Calu3 (cell line): ENCODE measurements at regions not wholly inside any gene's neighbourhood (a gene's known extent, or its start where the extent isn't known, plus 50 kb on each side); places are given as distances from the start of the nearest gene placed in this dataset.
"Not testable (repeated sequence)": the region's sequence is repeated elsewhere in the genome, so short reads cannot be mapped to it uniquely, and the experiment has no call there.

Experiments
- BruUV-seq: library from RNA; stranded (reverse); fragments of 400-500 nt; replicated peaks from 2 replicates; lab custom pipeline; 2021; lab: Mats Ljungman, UMichigan
- CTCF ChIA-PET: fragments of 300-600 bp; sonication (Branson Sonifier 250); formaldehyde crosslinking; loops from one replicate; lab custom pipeline; 2022; ENCODE audit warnings: antibody characterized with exemption; lab: Charles Lee
- DNase-seq: peaks from one replicate; pipeline ENCODE4 v3.0.0; 2022
- H3K27ac Mint-ChIP-seq: one replicate; pipeline ENCODE4 v1.8.0; 2022; ENCODE audit warnings: mixed read lengths; ENCODE audit not compliant: unreplicated experiment
- H3K27me3 Mint-ChIP-seq: one replicate; pipeline ENCODE4 v1.8.0; 2022; ENCODE audit warnings: mixed read lengths; ENCODE audit not compliant: unreplicated experiment
- H3K36me3 Mint-ChIP-seq: one replicate; pipeline ENCODE4 v1.8.0; 2022; ENCODE audit warnings: mild to moderate bottlenecking, moderate library complexity, mixed read lengths; ENCODE audit not compliant: insufficient read depth, unreplicated experiment
- H3K4me1 Mint-ChIP-seq: one replicate; pipeline ENCODE4 v1.8.0; 2022; ENCODE audit warnings: mild to moderate bottlenecking, low read depth, mixed read lengths; ENCODE audit not compliant: unreplicated experiment
- H3K4me3 Mint-ChIP-seq: one replicate; pipeline ENCODE4 v1.8.0; 2022; ENCODE audit warnings: mild to moderate bottlenecking, low read depth, moderate library complexity, mixed read lengths; ENCODE audit not compliant: unreplicated experiment
- H3K9me3 Mint-ChIP-seq: one replicate; pipeline ENCODE4 v1.8.0; 2022; ENCODE audit warnings: low read depth, mixed read lengths; ENCODE audit not compliant: unreplicated experiment
- CTCF ChIP-seq: fragments of 200-600 bp; IDR thresholded peaks from one replicate; pipeline ENCODE4 v1.8.0; 2022; ENCODE audit warnings: antibody characterized with exemption; ENCODE audit not compliant: unreplicated experiment
- intact Hi-C: fragments of 100-400 bp; cut with micrococcal nuclease; formaldehyde crosslinking; loops from one replicate; pipeline ENCODE4 v1.10.0; 2022; ENCODE audit not compliant: unreplicated experiment

- no TSS peak for BruUV-seq
- TF ChIP-seq CTCF: no peak
- H3K27ac Mint-ChIP-seq: no peak overlapping the region
- no peak overlapping the region for H3K4me3 Mint-ChIP-seq
- H3K4me1 Mint-ChIP-seq: no peaks in the 10 kb centered on the region
- DNase-seq: no peak
- CTCF ChIA-PET: no interaction called here
- no peaks in the 10 kb centered on the region for H3K27me3 Mint-ChIP-seq
- intact Hi-C loops: no loop called here
- H3K9me3 Mint-ChIP-seq: peaks cover 12% of the 10 kb centered on the region
- H3K36me3 Mint-ChIP-seq: no peaks in the 10 kb centered on the region
Observed at GRCh38 chr14:85003805-85004204, 526.1 kb upstream of the FLRT2 start.

GRCh38 chr14:85009506-85009905, 520.4 kb upstream of the FLRT2 start:
- no peak for TF ChIP-seq CTCF
- DNase-seq: no peak
- Mint-ChIP-seq H3K27ac (no peak overlapping the region), H3K36me3 (no peaks in the 10 kb centered on the region), H3K9me3 (peaks cover 2% of the 10 kb centered on the region), H3K27me3 (no peaks in the 10 kb centered on the region), H3K4me1 (no peaks in the 10 kb centered on the region), H3K4me3 (no peak overlapping the region)
- intact Hi-C loops: no loop called here
- CTCF ChIA-PET: no interaction called here
- no TSS peak for BruUV-seq

DNA sequence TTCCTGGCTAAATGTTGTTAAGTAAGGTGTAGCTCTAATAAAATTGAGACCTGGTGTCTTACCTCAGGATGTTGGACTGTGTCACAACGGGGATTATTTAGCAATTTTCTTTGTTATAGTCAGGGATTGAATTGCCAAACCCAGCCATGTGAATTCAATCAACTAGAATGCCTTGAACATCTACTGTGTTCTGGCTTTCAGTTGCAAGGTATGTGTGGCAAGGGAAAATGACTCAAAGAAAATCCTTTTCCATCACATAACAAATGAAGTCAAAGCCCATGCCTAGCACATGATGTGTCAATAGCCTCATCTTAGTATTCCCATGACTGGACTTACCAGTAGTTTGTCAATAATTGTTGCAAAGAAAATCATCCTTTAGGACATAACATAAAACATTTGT, 519.8 kb upstream of the FLRT2 start:
- no peaks in the 10 kb centered on the region for H3K4me1 Mint-ChIP-seq
- TF ChIP-seq CTCF: no peak
- DNase-seq: no peak
- peaks cover 2% of the 10 kb centered on the region for H3K9me3 Mint-ChIP-seq
- no peaks in the 10 kb centered on the region for H3K27me3 Mint-ChIP-seq
- no peak overlapping the region for H3K27ac Mint-ChIP-seq
- CTCF ChIA-PET: no interaction called here
- no peaks in the 10 kb centered on the region for H3K36me3 Mint-ChIP-seq
- BruUV-seq: no TSS peak
- intact Hi-C loops: no loop called here
- H3K4me3 Mint-ChIP-seq: no peak overlapping the region

- Mint-ChIP-seq H3K27ac (no peak overlapping the region), H3K4me3 (no peak overlapping the region), H3K36me3 (no peaks in the 10 kb centered on the region), H3K4me1 (no peaks in the 10 kb centered on the region), H3K9me3 (no peaks in the 10 kb centered on the region), H3K27me3 (no peaks in the 10 kb centered on the region)
- CTCF ChIA-PET: no interaction called here
- TF ChIP-seq CTCF: no peak
- no peak for DNase-seq
- intact Hi-C loops: no loop called here
- no TSS peak for BruUV-seq
Observed at GRCh38 chr14:85016496-85016895, 513.4 kb upstream of the FLRT2 start.

DNA sequence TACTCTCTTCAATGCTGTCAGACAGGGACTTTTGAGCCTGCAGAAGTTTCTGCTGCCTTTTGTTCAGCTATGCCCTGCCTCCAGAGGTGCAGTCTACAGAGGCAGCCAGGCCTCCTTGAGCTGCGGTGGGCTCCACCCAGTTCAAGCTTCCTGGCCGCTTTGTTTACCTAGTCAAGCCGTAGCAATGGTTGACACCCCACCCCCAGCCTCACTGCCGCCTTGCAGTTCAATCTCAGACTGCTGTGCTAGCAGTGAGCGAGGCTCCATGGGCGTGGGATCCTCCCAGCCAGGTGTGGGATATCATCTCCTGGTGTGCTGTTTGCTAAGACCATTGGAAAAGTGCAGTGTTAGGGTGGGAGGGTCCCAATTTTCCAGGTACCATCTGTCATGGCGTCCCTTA, 506.1 kb upstream of the FLRT2 start:
- H3K4me3 Mint-ChIP-seq, CTCF ChIA-PET, H3K36me3 Mint-ChIP-seq, DNase-seq, H3K4me1 Mint-ChIP-seq, H3K9me3 Mint-ChIP-seq, H3K27me3 Mint-ChIP-seq, H3K27ac Mint-ChIP-seq, intact Hi-C loops, BruUV-seq: not testable (repeated sequence)
